Astrocyte of the cerebellum (primary cell): ENCODE measurements at regions not wholly inside any gene's neighbourhood (a gene's known extent, or its start where the extent isn't known, plus 50 kb on each side); places are given as distances from the start of the nearest gene placed in this dataset.

Experiments used
- DNase-seq: peaks from one replicate; pipeline ENCODE4 v3.0.0-alpha.2; 2011; ENCODE audit warnings: low read depth
- H3K4me3 ChIP-seq: 2 replicates; pipeline ENCODE4 v1.5.1; 2011; ENCODE audit warnings: mild to moderate bottlenecking, low read depth, low read length, moderate library complexity
- CTCF ChIP-seq: IDR thresholded peaks from 2 replicates; pipeline ENCODE4 v1.5.1; 2012; ENCODE audit warnings: low read length, low read depth, moderate library complexity, mild to moderate bottlenecking; ENCODE audit errors: missing control alignments
- in situ Hi-C: cut with HindIII; loops from 2 replicates; pipeline ENCODE4 v1.10.0; 2017; ENCODE audit warnings: low sequenced_read_pairs

- in situ Hi-C loops: no loop called here
- DNase-seq: no peak
- no peak overlapping the region for H3K4me3 ChIP-seq
- no peak for TF ChIP-seq CTCF
Observed at GRCh38 chr9:119712325-119712724, 343.1 kb upstream of the BRINP1 start.

GRCh38 chr9:119709431-119709830 lies 340.2 kb upstream of the BRINP1 start:
- DNase-seq: no peak
- no peak for TF ChIP-seq CTCF
- no peak overlapping the region for H3K4me3 ChIP-seq
- in situ Hi-C loops: no loop called here

GRCh38 chr9:119707228-119707845 lies 338.1 kb upstream of the BRINP1 start:
- in situ Hi-C loops: no loop called here
- no peak for TF ChIP-seq CTCF
- H3K4me3 ChIP-seq: no peak overlapping the region
- no peak for DNase-seq

- no peak for TF ChIP-seq CTCF
- in situ Hi-C loops: no loop called here
- no peak for DNase-seq
- no peak overlapping the region for H3K4me3 ChIP-seq
Observed at GRCh38 chr9:119701651-119702050, 332.4 kb upstream of the BRINP1 start.

GRCh38 chr9:119698535-119698934 lies 329.3 kb upstream of the BRINP1 start:
- no peak overlapping the region for H3K4me3 ChIP-seq
- no peak for DNase-seq
- in situ Hi-C loops: no loop called here
- no peak for TF ChIP-seq CTCF

- in situ Hi-C loops: no loop called here
- no peak overlapping the region for H3K4me3 ChIP-seq
- no peak for DNase-seq
- TF ChIP-seq CTCF: no peak
Observed at GRCh38 chr9:119697996-119698395, 328.8 kb upstream of the BRINP1 start.
